Panc1 (cell line): ENCODE measurements at regions not wholly inside any gene's neighbourhood (a gene's known extent, or its start where the extent isn't known, plus 50 kb on each side); places are given as distances from the start of the nearest gene placed in this dataset.

ENCODE experiments used
- POLR2AphosphoS5 ChIP-seq: IDR thresholded peaks from 2 replicates; pipeline ENCODE4 v1.6.1; 2012; ENCODE audit warnings: mild to moderate bottlenecking, low read depth, low read length, moderate library complexity
- SIN3A ChIP-seq: IDR thresholded peaks from 2 replicates; pipeline ENCODE4 v1.6.1; 2012; ENCODE audit warnings: low read depth, mild to moderate bottlenecking, low read length, moderate library complexity, borderline replicate concordance; ENCODE audit not compliant: insufficient read depth
- TCF7L2 ChIP-seq: IDR thresholded peaks from 2 replicates; pipeline ENCODE4 v1.6.1; 2011; ENCODE audit warnings: mild to moderate bottlenecking, low read depth, low read length, inconsistent platforms
- TF ChIP-seq, protein P1 (sequence below): fragments of 450-650 bp; IDR thresholded peaks from 2 replicates; pipeline ENCODE4 v1.5.1; 2017; ENCODE audit warnings: mild to moderate bottlenecking
- TF ChIP-seq, protein P2 (sequence below), 2 experiments: IDR thresholded peaks; 2 replicates each; pipeline ENCODE4 v1.6.1; 2011 to 2012; ENCODE audit warnings: low read depth in 2 of 2, control low read depth in 1 of 2, low read length in 1 of 2, mild to moderate bottlenecking in 1 of 2, moderate library complexity in 1 of 2; ENCODE audit not compliant: insufficient read depth in 1 of 2

DNA sequence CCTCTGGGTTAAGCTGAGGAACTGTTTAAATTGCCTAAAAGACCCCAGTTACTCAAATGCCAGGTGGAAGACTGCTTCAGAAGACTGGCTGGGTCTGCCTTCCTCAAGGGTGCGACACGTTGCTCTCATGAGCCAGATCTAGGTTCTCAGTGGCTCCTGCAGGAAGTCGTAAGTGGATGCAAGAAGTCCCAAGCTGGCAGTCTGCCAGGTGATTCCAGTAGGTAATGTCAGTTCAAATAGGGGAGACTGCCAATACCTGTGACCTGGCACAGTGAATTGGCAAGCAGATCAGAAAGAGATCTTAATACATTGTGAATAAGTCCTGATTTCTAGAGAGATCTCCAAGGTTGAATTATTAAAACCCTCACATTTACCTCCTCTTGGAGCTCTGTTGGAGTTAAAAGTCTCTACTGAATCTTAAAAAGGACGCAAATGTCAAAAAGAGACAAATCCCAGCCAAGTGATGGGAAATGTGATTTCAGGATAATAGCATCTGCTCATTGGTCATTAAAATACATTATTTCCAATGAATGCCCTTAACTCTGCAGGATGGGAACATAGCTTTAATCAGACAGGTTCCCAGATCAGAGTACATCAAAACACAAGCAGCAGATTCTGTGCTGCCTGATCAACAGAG is 98.8 kb upstream of the FRMD6 start:
- TF ChIP-seq, protein P1, sequence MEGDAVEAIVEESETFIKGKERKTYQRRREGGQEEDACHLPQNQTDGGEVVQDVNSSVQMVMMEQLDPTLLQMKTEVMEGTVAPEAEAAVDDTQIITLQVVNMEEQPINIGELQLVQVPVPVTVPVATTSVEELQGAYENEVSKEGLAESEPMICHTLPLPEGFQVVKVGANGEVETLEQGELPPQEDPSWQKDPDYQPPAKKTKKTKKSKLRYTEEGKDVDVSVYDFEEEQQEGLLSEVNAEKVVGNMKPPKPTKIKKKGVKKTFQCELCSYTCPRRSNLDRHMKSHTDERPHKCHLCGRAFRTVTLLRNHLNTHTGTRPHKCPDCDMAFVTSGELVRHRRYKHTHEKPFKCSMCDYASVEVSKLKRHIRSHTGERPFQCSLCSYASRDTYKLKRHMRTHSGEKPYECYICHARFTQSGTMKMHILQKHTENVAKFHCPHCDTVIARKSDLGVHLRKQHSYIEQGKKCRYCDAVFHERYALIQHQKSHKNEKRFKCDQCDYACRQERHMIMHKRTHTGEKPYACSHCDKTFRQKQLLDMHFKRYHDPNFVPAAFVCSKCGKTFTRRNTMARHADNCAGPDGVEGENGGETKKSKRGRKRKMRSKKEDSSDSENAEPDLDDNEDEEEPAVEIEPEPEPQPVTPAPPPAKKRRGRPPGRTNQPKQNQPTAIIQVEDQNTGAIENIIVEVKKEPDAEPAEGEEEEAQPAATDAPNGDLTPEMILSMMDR, result no peak
- TF ChIP-seq POLR2AphosphoS5, result no peak
- TF ChIP-seq SIN3A, result no peak
- TF ChIP-seq, protein P2, sequence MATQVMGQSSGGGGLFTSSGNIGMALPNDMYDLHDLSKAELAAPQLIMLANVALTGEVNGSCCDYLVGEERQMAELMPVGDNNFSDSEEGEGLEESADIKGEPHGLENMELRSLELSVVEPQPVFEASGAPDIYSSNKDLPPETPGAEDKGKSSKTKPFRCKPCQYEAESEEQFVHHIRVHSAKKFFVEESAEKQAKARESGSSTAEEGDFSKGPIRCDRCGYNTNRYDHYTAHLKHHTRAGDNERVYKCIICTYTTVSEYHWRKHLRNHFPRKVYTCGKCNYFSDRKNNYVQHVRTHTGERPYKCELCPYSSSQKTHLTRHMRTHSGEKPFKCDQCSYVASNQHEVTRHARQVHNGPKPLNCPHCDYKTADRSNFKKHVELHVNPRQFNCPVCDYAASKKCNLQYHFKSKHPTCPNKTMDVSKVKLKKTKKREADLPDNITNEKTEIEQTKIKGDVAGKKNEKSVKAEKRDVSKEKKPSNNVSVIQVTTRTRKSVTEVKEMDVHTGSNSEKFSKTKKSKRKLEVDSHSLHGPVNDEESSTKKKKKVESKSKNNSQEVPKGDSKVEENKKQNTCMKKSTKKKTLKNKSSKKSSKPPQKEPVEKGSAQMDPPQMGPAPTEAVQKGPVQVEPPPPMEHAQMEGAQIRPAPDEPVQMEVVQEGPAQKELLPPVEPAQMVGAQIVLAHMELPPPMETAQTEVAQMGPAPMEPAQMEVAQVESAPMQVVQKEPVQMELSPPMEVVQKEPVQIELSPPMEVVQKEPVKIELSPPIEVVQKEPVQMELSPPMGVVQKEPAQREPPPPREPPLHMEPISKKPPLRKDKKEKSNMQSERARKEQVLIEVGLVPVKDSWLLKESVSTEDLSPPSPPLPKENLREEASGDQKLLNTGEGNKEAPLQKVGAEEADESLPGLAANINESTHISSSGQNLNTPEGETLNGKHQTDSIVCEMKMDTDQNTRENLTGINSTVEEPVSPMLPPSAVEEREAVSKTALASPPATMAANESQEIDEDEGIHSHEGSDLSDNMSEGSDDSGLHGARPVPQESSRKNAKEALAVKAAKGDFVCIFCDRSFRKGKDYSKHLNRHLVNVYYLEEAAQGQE (IDR thresholded peaks at IDR 0.05; ENCODE audit: insufficient read depth in 1 of 2, low read depth in 2 of 2, low read length in 1 of 2), result no peak
- no peak for TF ChIP-seq TCF7L2
